ENCODE measurements at regions not wholly inside any gene's neighbourhood (a gene's known extent, or its start where the extent isn't known, plus 50 kb on each side); places are given as distances from the start of the nearest gene placed in this dataset.

DNA sequence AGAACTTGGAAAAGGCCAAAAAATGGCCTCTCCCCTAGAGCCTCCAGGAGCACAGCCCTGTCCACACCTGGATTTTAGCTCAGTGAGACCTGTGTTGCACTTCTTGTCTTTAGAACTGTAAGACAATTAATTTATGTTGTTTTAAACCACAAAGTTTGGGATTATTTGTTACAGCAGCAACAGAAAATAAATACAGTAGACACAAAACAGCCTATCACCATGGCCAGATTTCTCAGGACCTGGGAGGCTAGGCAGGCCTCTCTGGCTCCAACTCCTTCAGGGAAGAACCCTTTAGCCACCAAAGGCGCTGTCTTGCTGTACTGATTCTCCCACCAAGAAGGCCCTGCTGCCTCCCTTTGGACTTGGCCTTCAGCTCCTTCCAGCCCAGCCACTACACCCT, 54.1 kb upstream of the PSAP start:
- no peak for TF ChIP-seq CTCF (IDR thresholded peaks at IDR 0.05)
- TF ChIP-seq POLR2A (IDR thresholded peaks at IDR 0.05): no peak
